ENCODE measurements at regions not wholly inside any gene's neighbourhood (a gene's known extent, or its start where the extent isn't known, plus 50 kb on each side); places are given as distances from the start of the nearest gene placed in this dataset.

- H3K27ac ChIP-seq (ENCODE audit: low read length), result no peak overlapping the region
- no peaks in the 10 kb centered on the region for H3K27me3 ChIP-seq (ENCODE audit: control insufficient read depth, insufficient read depth, low read length)
- POLR2A ChIA-PET, result no interaction called here
- no peaks in the 10 kb centered on the region for H3K36me3 ChIP-seq (ENCODE audit: control insufficient read depth, insufficient read depth, low read length)
- CTCF ChIA-PET, result no interaction called here
- TF ChIP-seq CTCF (IDR thresholded peaks at IDR 0.05) (no peak), SIN3A (IDR thresholded peaks at IDR 0.05; ENCODE audit: borderline replicate concordance, insufficient read depth, low read depth, low read length) (no peak), TCF7L2 (IDR thresholded peaks at IDR 0.05; ENCODE audit: low read depth, low read length) (no peak), POLR2AphosphoS5 (IDR thresholded peaks at IDR 0.05; ENCODE audit: low read depth, low read length) (no peak)
- no peaks in the 10 kb centered on the region for H3K9me3 ChIP-seq (ENCODE audit: control insufficient read depth, insufficient read depth, low read depth, low read length)
- ATAC-seq (no peak), DNase-seq (ENCODE audit: low read depth, low spot score) (no peak)
- BruUV-seq (replicated peaks), result no TSS peak
- in situ Hi-C loops (cut with HindIII; ENCODE audit: low pct_unique_long_range_greater_than_20kb, low sequenced_read_pairs) (no loop called here), intact Hi-C loops (cut with micrococcal nuclease; ENCODE audit: unreplicated experiment) (no loop called here)
- no peak overlapping the region for H3K4me3 ChIP-seq (ENCODE audit: low read depth in 2 of 2, low read length in 2 of 2)
- H3K4me1 ChIP-seq (ENCODE audit: control insufficient read depth, insufficient read depth, low read length), result no peaks in the 10 kb centered on the region
These were observed 534.5 kb downstream of the GLUD2 start for GRCh38 chrX:121581885-121582284.

- no peak for DNase-seq (ENCODE audit: low read depth, low spot score)
- TF ChIP-seq REST (IDR thresholded peaks at IDR 0.05; ENCODE audit: insufficient read depth in 1 of 2, low read depth in 2 of 2, low read length in 1 of 2) (no peak), TCF7L2 (IDR thresholded peaks at IDR 0.05; ENCODE audit: low read depth, low read length) (no peak), SIN3A (IDR thresholded peaks at IDR 0.05; ENCODE audit: borderline replicate concordance, insufficient read depth, low read depth, low read length) (no peak), POLR2AphosphoS5 (IDR thresholded peaks at IDR 0.05; ENCODE audit: low read depth, low read length) (no peak), CTCF (IDR thresholded peaks at IDR 0.05) (no peak)
- ChIA-PET CTCF (no interaction called here), POLR2A (no interaction called here)
- in situ Hi-C loops (cut with HindIII; ENCODE audit: low pct_unique_long_range_greater_than_20kb, low sequenced_read_pairs) (no loop called here), intact Hi-C loops (cut with micrococcal nuclease; ENCODE audit: unreplicated experiment) (no loop called here)
- H3K36me3 ChIP-seq (ENCODE audit: control insufficient read depth, insufficient read depth, low read length), result no peaks in the 10 kb centered on the region
- no peaks in the 10 kb centered on the region for H3K27me3 ChIP-seq (ENCODE audit: control insufficient read depth, insufficient read depth, low read length)
- no peaks in the 10 kb centered on the region for H3K9me3 ChIP-seq (ENCODE audit: control insufficient read depth, insufficient read depth, low read depth, low read length)
- no peak for ATAC-seq
- no TSS peak for BruUV-seq (replicated peaks)
- no peak overlapping the region for H3K27ac ChIP-seq (ENCODE audit: low read length)
- H3K4me3 ChIP-seq (ENCODE audit: low read depth in 2 of 2, low read length in 2 of 2), result no peak overlapping the region
- no peaks in the 10 kb centered on the region for H3K4me1 ChIP-seq (ENCODE audit: control insufficient read depth, insufficient read depth, low read length)
These were observed 538.2 kb downstream of the GLUD2 start for GRCh38 chrX:121585626-121586025.

Measured in Panc1 (cell line).